Neural cell (in vitro differentiated cells): ENCODE measurements at regions not wholly inside any gene's neighbourhood (a gene's known extent, or its start where the extent isn't known, plus 50 kb on each side); places are given as distances from the start of the nearest gene placed in this dataset.

Experiments used
- H2AFZ ChIP-seq: fragments of 200-600, 300-800 bp; sonication (generic), shearing (Covaris generic); 2 replicates; pipeline ENCODE4 v1.6.0; 2014; ENCODE audit warnings: low read depth, mild to moderate bottlenecking, antibody characterized with exemption, low read length, moderate library complexity
- H3F3A ChIP-seq: fragments of 200-600 bp; shearing (Covaris generic); 2 replicates; pipeline ENCODE4 v1.6.1; 2016; ENCODE audit warnings: mild to moderate bottlenecking, moderate library complexity, mixed read lengths, antibody characterized with exemption, low read length; ENCODE audit not compliant: insufficient read depth, poor library complexity, severe bottlenecking
- H3K27ac ChIP-seq: fragments of 200-600, 300-800 bp; sonication (generic), shearing (Covaris generic); 2 replicates; pipeline ENCODE4 v1.5.1; 2014; ENCODE audit warnings: mild to moderate bottlenecking, low read length, moderate library complexity
- H3K27me3 ChIP-seq: fragments of 300-800, 200-600 bp; sonication (generic), shearing (Covaris generic); 2 replicates; pipeline ENCODE4 v1.6.0; 2014; ENCODE audit warnings: mild to moderate bottlenecking, low read depth, low read length, moderate library complexity; ENCODE audit not compliant: insufficient read depth
- H3K36me3 ChIP-seq: fragments of 300-800, 200-600 bp; sonication (generic), shearing (Covaris generic); 2 replicates; pipeline ENCODE4 v1.5.1; 2014; ENCODE audit warnings: mild to moderate bottlenecking, antibody characterized with exemption, low read length, moderate library complexity; ENCODE audit not compliant: insufficient read depth
- H3K4me2 ChIP-seq: fragments of 300-800, 200-600 bp; sonication (generic), shearing (Covaris generic); 2 replicates; pipeline ENCODE4 v1.6.0; 2014; ENCODE audit warnings: mild to moderate bottlenecking, low read length
- H3K4me3 ChIP-seq: fragments of 300-800, 200-600 bp; sonication (generic), shearing (Covaris generic); 2 replicates; pipeline ENCODE4 v1.5.1; 2014; ENCODE audit warnings: mild to moderate bottlenecking, low read length, moderate library complexity
- H3K79me2 ChIP-seq: fragments of 200-600 bp; shearing (Covaris generic); replicated peaks from 2 replicates; pipeline ENCODE4 v1.6.0; 2014; ENCODE audit warnings: mild to moderate bottlenecking, low read length, moderate library complexity; ENCODE audit not compliant: insufficient read depth
- H3K9ac ChIP-seq: fragments of 300-800, 200-600 bp; sonication (generic), shearing (Covaris generic); 2 replicates; pipeline ENCODE4 v1.6.1; 2016; ENCODE audit warnings: mild to moderate bottlenecking, low read length, mixed read lengths
- H3K9me2 ChIP-seq: fragments of 200-600 bp; shearing (Covaris generic); 2 replicates; pipeline ENCODE4 v1.6.1; 2016; ENCODE audit warnings: mild to moderate bottlenecking, low read length, mixed read lengths; ENCODE audit not compliant: insufficient read depth
- H3K9me3 ChIP-seq: fragments of 200-600, 300-800 bp; sonication (generic), shearing (Covaris generic); 2 replicates; pipeline ENCODE4 v1.6.1; 2016; ENCODE audit warnings: mild to moderate bottlenecking, mixed run types, low read length, moderate library complexity, mixed read lengths
- H4K20me1 ChIP-seq: fragments of 200-600 bp; shearing (Covaris generic); 2 replicates; pipeline ENCODE4 v1.6.1; 2016; ENCODE audit warnings: mild to moderate bottlenecking, mixed run types; ENCODE audit not compliant: insufficient read depth
- CTCF ChIP-seq: fragments of 450-650 bp; IDR thresholded peaks from 2 replicates; pipeline ENCODE4 v1.5.1; 2014; ENCODE audit warnings: antibody characterized with exemption, mild to moderate bottlenecking, moderate library complexity; ENCODE audit not compliant: poor library complexity, severe bottlenecking
- EP300 ChIP-seq: fragments of 450-650 bp; conservative IDR thresholded peaks from 2 replicates; pipeline ENCODE4 v1.6.1; 2014; ENCODE audit warnings: antibody characterized with exemption, mild to moderate bottlenecking, moderate library complexity; ENCODE audit not compliant: poor library complexity, severe bottlenecking
- EZH2 ChIP-seq: fragments of 200-600, 300-800 bp; shearing (Covaris generic), sonication (generic); IDR thresholded peaks from 2 replicates; pipeline ENCODE4 v1.6.1; 2014; ENCODE audit warnings: antibody characterized with exemption, low read length, borderline replicate concordance, mild to moderate bottlenecking; ENCODE audit not compliant: insufficient read depth, poor library complexity, severe bottlenecking
- MXI1 ChIP-seq: fragments of 450-650 bp; conservative IDR thresholded peaks from 2 replicates; pipeline ENCODE4 v1.6.1; 2014; ENCODE audit warnings: antibody characterized with exemption, mild to moderate bottlenecking; ENCODE audit not compliant: poor library complexity, severe bottlenecking
- POLR2AphosphoS5 ChIP-seq: IDR thresholded peaks from 2 replicates; pipeline ENCODE4 v1.6.1; 2012
- RAD21 ChIP-seq: fragments of 450-650 bp; conservative IDR thresholded peaks from 2 replicates; pipeline ENCODE4 v1.6.1; 2014; ENCODE audit warnings: antibody characterized with exemption, mild to moderate bottlenecking, moderate library complexity
- REST ChIP-seq: IDR thresholded peaks from 2 replicates; pipeline ENCODE4 v1.6.1; 2012; ENCODE audit warnings: borderline replicate concordance
- SMC3 ChIP-seq: fragments of 450-650 bp; conservative IDR thresholded peaks from 2 replicates; pipeline ENCODE4 v1.6.1; 2014; ENCODE audit warnings: antibody characterized with exemption, mild to moderate bottlenecking, moderate library complexity; ENCODE audit not compliant: poor library complexity
- TAF1 ChIP-seq: IDR thresholded peaks from 2 replicates; pipeline ENCODE4 v1.6.1; 2012; ENCODE audit warnings: low read depth

GRCh38 chr21:35469498-35469897 is 420.4 kb upstream of the RUNX1 start:
- Histone ChIP-seq H3K9ac (no peak overlapping the region), H3K9me2 (no peaks in the 10 kb centered on the region), H3K4me3 (no peak overlapping the region), H4K20me1 (no peaks in the 10 kb centered on the region), H3F3A (no peaks in the 10 kb centered on the region), H3K4me2 (no peak overlapping the region), H3K36me3 (no peaks in the 10 kb centered on the region), H3K79me2 (no peaks in the 10 kb centered on the region), H3K9me3 (no peaks in the 10 kb centered on the region), H3K27me3 (no peaks in the 10 kb centered on the region), H2AFZ (no peak overlapping the region), H3K27ac (no peak overlapping the region)
- TF ChIP-seq REST, result no peak
- no peak for TF ChIP-seq MXI1
- no peak for TF ChIP-seq TAF1
- TF ChIP-seq POLR2AphosphoS5, result no peak
- no peak for TF ChIP-seq RAD21
- no peak for TF ChIP-seq EP300
- no peak for TF ChIP-seq SMC3
- TF ChIP-seq CTCF, result no peak
- TF ChIP-seq EZH2, result no peak

GRCh38 chr21:35468991-35469390 is 419.9 kb upstream of the RUNX1 start:
- Histone ChIP-seq H3K4me2 (no peak overlapping the region), H2AFZ (no peak overlapping the region), H3K9me2 (no peaks in the 10 kb centered on the region), H3K36me3 (no peaks in the 10 kb centered on the region), H3F3A (no peaks in the 10 kb centered on the region), H3K27me3 (no peaks in the 10 kb centered on the region), H4K20me1 (no peaks in the 10 kb centered on the region), H3K4me3 (no peak overlapping the region), H3K9ac (no peak overlapping the region), H3K27ac (no peak overlapping the region), H3K9me3 (no peaks in the 10 kb centered on the region), H3K79me2 (no peaks in the 10 kb centered on the region)
- TF ChIP-seq CTCF (no peak), EZH2 (no peak), REST (no peak), EP300 (no peak), POLR2AphosphoS5 (no peak), MXI1 (no peak), TAF1 (no peak), SMC3 (no peak), RAD21 (no peak)
